Upper lobe of left lung (tissue), 6 donors: ENCODE measurements at regions not wholly inside any gene's neighbourhood (a gene's known extent, or its start where the extent isn't known, plus 50 kb on each side); places are given as distances from the start of the nearest gene placed in this dataset.

ENCODE experiments used
- ATAC-seq, 2 donors: fragments of 200-7000 bp; cut with Tn5 transposase; one replicate each; pipeline ENCODE4 v1.9.1; 2022; ENCODE audit warnings: mild to moderate bottlenecking in 2 of 2, moderate library complexity in 2 of 2; ENCODE audit not compliant: low FRiP score in 2 of 2
- DNase-seq, 2 donors: peaks; one replicate each; pipeline ENCODE4 v3.0.0-alpha.2; 2019 to 2020
- H3K27ac ChIP-seq, 4 donors: fragments of 200-600 bp; sonication (generic); one replicate each; pipeline ENCODE4 v1.5.1; 2016 to 2019
- H3K27me3 ChIP-seq, 4 donors: fragments of 200-600 bp; sonication (generic); one replicate each; pipeline ENCODE4 v1.5.1; 2017 to 2019
- H3K36me3 ChIP-seq, 4 donors: fragments of 200-600 bp; sonication (generic); one replicate each; pipeline ENCODE4 v1.5.1; 2016 to 2019
- H3K4me1 ChIP-seq, 4 donors: fragments of 200-600 bp; sonication (generic); one replicate each; pipeline ENCODE4 v1.5.1; 2018 to 2019
- H3K4me3 ChIP-seq, 4 donors: fragments of 200-600 bp; sonication (generic); one replicate each; pipeline ENCODE4 v1.5.1; 2017 to 2019; ENCODE audit warnings: mild to moderate bottlenecking in 2 of 4, moderate library complexity in 1 of 4
- H3K9me3 ChIP-seq, 4 donors: fragments of 200-600 bp; sonication (generic); one replicate each; pipeline ENCODE4 v1.5.1; 2018 to 2019
- EP300 ChIP-seq, 4 donors: sonication (generic); formaldehyde crosslinking; IDR thresholded peaks; one replicate each; pipeline ENCODE4 v1.5.1; 2017; ENCODE audit warnings: antibody characterized with exemption in 4 of 4, control low read depth in 2 of 4
- POLR2A ChIP-seq, 4 donors: fragments of 450-650 bp; IDR thresholded peaks; one replicate each; pipeline ENCODE4 v1.5.1; 2016 to 2017; ENCODE audit warnings: antibody characterized with exemption in 4 of 4, mild to moderate bottlenecking in 2 of 4
- POLR2AphosphoS5 ChIP-seq, 2 donors: sonication (generic); formaldehyde crosslinking; IDR thresholded peaks; one replicate each; pipeline ENCODE4 v1.5.1; 2017; ENCODE audit warnings: antibody characterized with exemption in 2 of 2
- WGBS, 2 donors: methylation state at CpG; one replicate each; pipeline ENCODE4 v1.1.5; 2017 to 2018; 5-methylcytosine and 5-hydroxymethylcytosine counted together
- TF ChIP-seq, protein P1 (sequence below), 6 experiments: fragments of 450-650 bp in 4 of 6; fragments of 200-600 bp in 2 of 6; sonication (generic) in 2 of 6; IDR thresholded peaks; one replicate each; pipeline ENCODE4 v1.5.1; 2016 to 2019; ENCODE audit warnings: antibody characterized with exemption in 6 of 6
- donor health status: DM: no; HTN: no; CAD: no; lungs with moderate emphysema.
- donor health status: DM: no; HTN: yes; CAD: no; lungs with severe emphysema.

DNA sequence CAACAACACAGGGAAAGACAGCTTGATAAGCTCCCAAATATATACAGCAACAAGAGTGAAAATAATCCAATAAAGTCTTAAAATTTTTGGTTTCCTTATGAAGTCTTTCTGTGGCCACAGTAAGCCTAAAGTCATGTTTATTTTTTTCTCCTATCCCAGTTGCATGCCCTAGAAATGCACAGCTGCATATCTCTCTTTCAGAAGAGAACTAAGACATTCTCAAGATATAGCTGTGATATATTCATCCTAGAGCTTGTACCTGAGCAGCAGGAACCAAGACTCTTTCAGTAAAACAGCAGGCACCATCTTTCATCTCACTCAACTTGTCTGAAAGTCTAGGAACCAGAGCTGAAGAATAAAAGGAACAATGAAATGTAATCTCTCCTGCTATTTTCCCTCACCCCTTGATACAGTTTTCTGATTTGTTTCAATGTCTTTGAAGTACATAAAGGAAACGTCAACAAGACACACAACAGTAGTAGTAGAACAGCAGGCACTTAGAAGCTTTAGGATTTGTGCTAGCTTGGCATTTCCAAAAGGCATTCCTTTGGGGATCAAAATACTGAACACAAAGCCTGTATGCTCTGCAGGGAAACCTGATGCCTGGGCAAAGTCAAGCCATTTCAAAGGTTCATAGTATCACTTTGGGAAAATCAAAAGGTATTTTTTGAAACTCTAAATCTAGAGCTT lies 536.8 kb downstream of the PYDC2 start:
- Histone ChIP-seq H3K36me3 (no peaks in the 10 kb centered on the region), H3K9me3 (peaks cover 0 to 8% (median 1%) of the 10 kb centered on the region in 4 donors), H3K4me1 (no peaks in the 10 kb centered on the region), H3K27ac (no peak overlapping the region), H3K4me3 (no peak overlapping the region), H3K27me3 (no peaks in the 10 kb centered on the region)
- WGBS, 2 donors, result 50 to 52% methylated on average over 1 of the region's 1 CpG
- DNase-seq, result no peak
- TF ChIP-seq, protein P1, sequence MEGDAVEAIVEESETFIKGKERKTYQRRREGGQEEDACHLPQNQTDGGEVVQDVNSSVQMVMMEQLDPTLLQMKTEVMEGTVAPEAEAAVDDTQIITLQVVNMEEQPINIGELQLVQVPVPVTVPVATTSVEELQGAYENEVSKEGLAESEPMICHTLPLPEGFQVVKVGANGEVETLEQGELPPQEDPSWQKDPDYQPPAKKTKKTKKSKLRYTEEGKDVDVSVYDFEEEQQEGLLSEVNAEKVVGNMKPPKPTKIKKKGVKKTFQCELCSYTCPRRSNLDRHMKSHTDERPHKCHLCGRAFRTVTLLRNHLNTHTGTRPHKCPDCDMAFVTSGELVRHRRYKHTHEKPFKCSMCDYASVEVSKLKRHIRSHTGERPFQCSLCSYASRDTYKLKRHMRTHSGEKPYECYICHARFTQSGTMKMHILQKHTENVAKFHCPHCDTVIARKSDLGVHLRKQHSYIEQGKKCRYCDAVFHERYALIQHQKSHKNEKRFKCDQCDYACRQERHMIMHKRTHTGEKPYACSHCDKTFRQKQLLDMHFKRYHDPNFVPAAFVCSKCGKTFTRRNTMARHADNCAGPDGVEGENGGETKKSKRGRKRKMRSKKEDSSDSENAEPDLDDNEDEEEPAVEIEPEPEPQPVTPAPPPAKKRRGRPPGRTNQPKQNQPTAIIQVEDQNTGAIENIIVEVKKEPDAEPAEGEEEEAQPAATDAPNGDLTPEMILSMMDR (IDR thresholded peaks at IDR 0.05), result no peak
- no peak for TF ChIP-seq EP300 (IDR thresholded peaks at IDR 0.05)
- TF ChIP-seq POLR2AphosphoS5 (IDR thresholded peaks at IDR 0.05), result no peak
- TF ChIP-seq POLR2A (IDR thresholded peaks at IDR 0.05), result no peak
- ATAC-seq, result no peak

- no peak overlapping the region for H3K4me3 ChIP-seq
- ATAC-seq (no peak), DNase-seq (no peak)
- H3K9me3 ChIP-seq, result no peaks in the 10 kb centered on the region
- H3K27me3 ChIP-seq, result no peaks in the 10 kb centered on the region
- no peaks in the 10 kb centered on the region for H3K4me1 ChIP-seq
- H3K27ac ChIP-seq, result no peak overlapping the region
- no peaks in the 10 kb centered on the region for H3K36me3 ChIP-seq
- TF ChIP-seq POLR2A (IDR thresholded peaks at IDR 0.05) (no peak), POLR2AphosphoS5 (IDR thresholded peaks at IDR 0.05) (no peak), EP300 (IDR thresholded peaks at IDR 0.05) (no peak)
- TF ChIP-seq, protein P1 (IDR thresholded peaks at IDR 0.05), result no peak
- WGBS, 2 donors, result 47 to 78% methylated on average over 2 of the region's 2 CpGs
Measured at GRCh38 chr3:192001218-192001617, 540.3 kb downstream of the PYDC2 start.

DNA sequence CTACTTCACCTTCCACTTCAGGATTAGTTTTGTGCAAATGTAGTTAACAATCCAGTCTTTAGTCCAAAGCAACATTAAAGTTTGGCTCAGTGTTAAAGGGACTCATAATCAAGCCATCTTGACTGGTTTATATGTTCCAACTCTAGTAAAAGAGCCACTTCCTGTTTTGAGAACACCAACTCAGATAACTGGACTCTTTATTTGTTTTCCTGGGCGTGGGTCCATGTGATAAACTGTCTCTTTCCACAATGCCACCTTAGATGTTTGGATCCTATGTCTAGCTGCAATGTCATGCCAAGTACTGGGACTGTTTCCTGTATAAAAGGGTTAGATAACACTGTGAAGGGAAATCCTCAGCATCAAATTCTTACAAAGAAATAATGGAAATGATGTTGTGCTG lies 545.0 kb downstream of the PYDC2 start:
- no peak for ATAC-seq
- no peak overlapping the region for H3K27ac ChIP-seq
- TF ChIP-seq EP300 (IDR thresholded peaks at IDR 0.05), result no peak
- TF ChIP-seq POLR2A (IDR thresholded peaks at IDR 0.05), result no peak
- TF ChIP-seq POLR2AphosphoS5 (IDR thresholded peaks at IDR 0.05), result no peak
- TF ChIP-seq, protein P1 (IDR thresholded peaks at IDR 0.05), result no peak
- H3K27me3 ChIP-seq, result no peaks in the 10 kb centered on the region
- 31 to 33% methylated on average over 1 of the region's 1 CpG for WGBS, 2 donors
- H3K9me3 ChIP-seq, result no peaks in the 10 kb centered on the region
- no peaks in the 10 kb centered on the region for H3K36me3 ChIP-seq
- H3K4me3 ChIP-seq, result no peak overlapping the region
- no peak for DNase-seq
- no peaks in the 10 kb centered on the region for H3K4me1 ChIP-seq

GRCh38 chr3:192009903-192010302 lies 548.9 kb downstream of the PYDC2 start:
- Histone ChIP-seq H3K4me3 (no peak overlapping the region), H3K4me1 (no peaks in the 10 kb centered on the region), H3K27me3 (no peaks in the 10 kb centered on the region), H3K36me3 (no peaks in the 10 kb centered on the region), H3K9me3 (no peaks in the 10 kb centered on the region), H3K27ac (no peak overlapping the region)
- no peak for ATAC-seq
- WGBS, 2 donors, result 82 to 88% methylated on average over 2 of the region's 2 CpGs
- TF ChIP-seq, protein P1 (IDR thresholded peaks at IDR 0.05), result no peak
- TF ChIP-seq EP300 (IDR thresholded peaks at IDR 0.05) (no peak), POLR2A (IDR thresholded peaks at IDR 0.05) (no peak), POLR2AphosphoS5 (IDR thresholded peaks at IDR 0.05) (no peak)
- DNase-seq, result no peak

DNA sequence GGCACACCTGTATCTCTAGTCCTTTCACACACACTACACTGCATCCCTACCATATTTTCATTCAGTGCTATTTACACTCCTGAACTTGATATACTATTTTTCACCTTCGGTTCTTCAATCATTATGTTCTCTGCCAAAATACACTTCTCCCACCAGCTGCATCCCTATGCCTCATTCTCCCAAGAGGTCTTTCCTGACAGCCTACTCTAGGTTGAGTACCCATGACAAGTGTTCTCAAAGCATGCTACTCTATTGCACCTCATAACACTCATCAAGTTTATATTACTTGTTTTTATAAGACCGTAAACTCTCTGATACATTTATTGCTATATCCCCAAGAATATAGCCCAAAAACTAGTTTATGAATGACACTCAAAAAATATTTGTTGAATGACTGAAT lies 549.5 kb downstream of the PYDC2 start:
- Histone ChIP-seq H3K9me3 (no peaks in the 10 kb centered on the region), H3K4me1 (no peaks in the 10 kb centered on the region), H3K4me3 (no peak overlapping the region), H3K36me3 (no peaks in the 10 kb centered on the region), H3K27ac (no peak overlapping the region), H3K27me3 (no peaks in the 10 kb centered on the region)
- WGBS, 2 donors, result 30 to 37% methylated on average over 2 of the region's 2 CpGs
- no peak for ATAC-seq
- no peak for DNase-seq
- TF ChIP-seq POLR2AphosphoS5 (IDR thresholded peaks at IDR 0.05), result no peak
- no peak for TF ChIP-seq POLR2A (IDR thresholded peaks at IDR 0.05)
- TF ChIP-seq, protein P1 (IDR thresholded peaks at IDR 0.05), result no peak
- no peak for TF ChIP-seq EP300 (IDR thresholded peaks at IDR 0.05)
